GM12864 (cell line): ENCODE measurements at regions not wholly inside any gene's neighbourhood (a gene's known extent, or its start where the extent isn't known, plus 50 kb on each side); places are given as distances from the start of the nearest gene placed in this dataset.
"Not testable (repeated sequence)": the region's sequence is repeated elsewhere in the genome, so short reads cannot be mapped to it uniquely, and the experiment has no call there.

Experiments
- DNase-seq: peaks from one replicate; pipeline ENCODE4 v3.0.0-alpha.2; 2011; ENCODE audit warnings: low read depth
- H3K4me3 ChIP-seq: 2 replicates; pipeline ENCODE4 v1.5.1; 2011; ENCODE audit warnings: mild to moderate bottlenecking, low read depth, low read length, control low read depth
- TF ChIP-seq, protein P1 (sequence below): IDR thresholded peaks from 2 replicates; pipeline ENCODE4 v1.5.1; 2011; ENCODE audit warnings: low read depth, mild to moderate bottlenecking, moderate library complexity, low read length, control low read depth, inconsistent platforms; ENCODE audit errors: missing control alignments

DNA sequence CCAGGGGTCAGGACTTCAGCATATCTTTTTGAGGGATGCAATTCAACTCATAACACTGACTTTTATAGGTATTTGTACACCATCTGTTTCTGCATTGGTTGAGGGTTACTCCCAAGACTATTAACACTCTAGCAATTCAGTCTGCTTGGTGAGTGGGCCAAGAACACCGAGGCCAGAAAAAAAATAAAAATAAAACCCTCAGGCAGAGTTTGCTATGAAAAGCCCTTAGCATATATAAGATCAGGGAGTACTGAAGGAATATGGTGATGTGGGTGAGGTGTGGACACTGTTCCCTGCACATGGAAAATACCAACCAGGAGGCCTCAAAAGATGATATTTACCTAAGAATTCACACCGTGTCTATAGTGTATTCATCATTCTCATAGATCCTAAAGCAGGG, 383.2 kb upstream of the UBE2E3 start:
- no peak overlapping the region for H3K4me3 ChIP-seq
- DNase-seq: no peak
- TF ChIP-seq, protein P1, sequence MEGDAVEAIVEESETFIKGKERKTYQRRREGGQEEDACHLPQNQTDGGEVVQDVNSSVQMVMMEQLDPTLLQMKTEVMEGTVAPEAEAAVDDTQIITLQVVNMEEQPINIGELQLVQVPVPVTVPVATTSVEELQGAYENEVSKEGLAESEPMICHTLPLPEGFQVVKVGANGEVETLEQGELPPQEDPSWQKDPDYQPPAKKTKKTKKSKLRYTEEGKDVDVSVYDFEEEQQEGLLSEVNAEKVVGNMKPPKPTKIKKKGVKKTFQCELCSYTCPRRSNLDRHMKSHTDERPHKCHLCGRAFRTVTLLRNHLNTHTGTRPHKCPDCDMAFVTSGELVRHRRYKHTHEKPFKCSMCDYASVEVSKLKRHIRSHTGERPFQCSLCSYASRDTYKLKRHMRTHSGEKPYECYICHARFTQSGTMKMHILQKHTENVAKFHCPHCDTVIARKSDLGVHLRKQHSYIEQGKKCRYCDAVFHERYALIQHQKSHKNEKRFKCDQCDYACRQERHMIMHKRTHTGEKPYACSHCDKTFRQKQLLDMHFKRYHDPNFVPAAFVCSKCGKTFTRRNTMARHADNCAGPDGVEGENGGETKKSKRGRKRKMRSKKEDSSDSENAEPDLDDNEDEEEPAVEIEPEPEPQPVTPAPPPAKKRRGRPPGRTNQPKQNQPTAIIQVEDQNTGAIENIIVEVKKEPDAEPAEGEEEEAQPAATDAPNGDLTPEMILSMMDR: no peak

DNA sequence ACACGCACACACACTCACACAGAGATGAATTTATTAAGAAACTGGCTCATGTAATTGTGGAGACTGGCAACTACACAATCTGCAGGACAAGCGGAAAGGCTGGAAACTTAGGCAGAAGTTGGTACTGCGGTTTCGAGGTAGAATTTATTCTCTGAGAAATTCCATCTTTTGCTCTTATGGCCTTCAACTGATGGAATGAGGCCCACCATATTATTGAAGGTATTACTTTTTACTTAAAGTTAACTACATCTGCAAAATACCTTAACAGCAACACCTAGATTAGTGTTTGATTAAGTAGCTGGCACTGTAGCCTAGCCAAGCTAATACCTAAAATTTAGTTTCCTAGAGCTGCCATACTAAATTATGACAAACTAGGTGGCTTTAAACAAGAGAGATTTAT, 384.0 kb upstream of the UBE2E3 start:
- H3K4me3 ChIP-seq: no peak overlapping the region
- no peak for DNase-seq
- TF ChIP-seq, protein P1: no peak

DNA sequence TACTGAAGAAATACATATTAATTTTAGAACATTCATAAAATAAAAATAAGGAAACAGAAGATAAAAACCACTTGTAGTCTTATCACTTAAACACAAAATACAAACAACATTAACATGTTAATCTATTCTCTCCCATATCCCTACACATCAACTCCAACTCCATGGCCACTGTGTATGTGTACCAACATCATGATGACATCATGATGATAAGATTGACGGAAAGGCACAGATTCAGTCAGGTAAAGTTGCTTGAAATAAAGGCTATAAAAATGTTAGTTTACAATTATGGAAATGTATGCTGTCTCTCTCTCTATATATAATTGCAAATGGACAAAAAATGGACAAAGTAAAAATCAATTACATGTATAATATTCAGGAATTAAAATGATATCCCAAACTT, 388.5 kb upstream of the UBE2E3 start:
- H3K4me3 ChIP-seq: no peak overlapping the region
- TF ChIP-seq, protein P1: no peak

DNA sequence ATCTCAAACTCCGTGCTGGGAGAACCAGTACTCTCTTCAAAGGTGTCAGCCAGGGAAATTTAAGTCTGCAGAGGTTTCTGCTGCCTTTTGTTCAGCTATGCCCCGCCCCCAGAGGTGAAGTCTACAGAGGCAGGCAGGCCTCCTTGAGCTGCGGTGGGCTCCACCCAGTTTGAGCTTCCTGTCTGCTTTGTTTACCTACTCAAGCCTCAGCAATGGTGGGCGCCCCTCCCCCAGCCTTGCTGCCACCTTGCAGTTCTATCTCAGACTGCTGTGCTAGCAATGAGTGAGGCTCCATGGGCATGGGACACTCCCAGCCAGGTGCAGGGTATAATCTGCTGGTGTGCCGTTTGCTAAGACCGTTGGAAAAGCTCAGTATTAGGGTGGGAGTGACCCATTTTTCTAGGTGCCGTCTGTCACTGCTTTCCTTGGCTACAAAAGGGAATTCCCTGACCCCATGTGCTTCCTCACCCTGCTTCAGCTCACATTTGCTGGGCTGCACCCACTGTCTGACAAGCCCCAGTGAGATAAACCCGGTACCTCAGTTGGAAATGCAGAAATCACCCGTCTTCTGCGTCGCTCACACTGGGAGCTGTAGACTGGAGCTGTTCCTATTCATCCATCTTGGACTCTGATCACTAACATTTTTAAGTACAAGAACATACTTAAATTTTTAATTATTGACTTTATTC, 389.2 kb upstream of the UBE2E3 start:
- not testable (repeated sequence) for H3K4me3 ChIP-seq, DNase-seq

More for the DNA sequence above, 388.5 kb upstream of the UBE2E3 start:
- DNase-seq: no peak

DNA sequence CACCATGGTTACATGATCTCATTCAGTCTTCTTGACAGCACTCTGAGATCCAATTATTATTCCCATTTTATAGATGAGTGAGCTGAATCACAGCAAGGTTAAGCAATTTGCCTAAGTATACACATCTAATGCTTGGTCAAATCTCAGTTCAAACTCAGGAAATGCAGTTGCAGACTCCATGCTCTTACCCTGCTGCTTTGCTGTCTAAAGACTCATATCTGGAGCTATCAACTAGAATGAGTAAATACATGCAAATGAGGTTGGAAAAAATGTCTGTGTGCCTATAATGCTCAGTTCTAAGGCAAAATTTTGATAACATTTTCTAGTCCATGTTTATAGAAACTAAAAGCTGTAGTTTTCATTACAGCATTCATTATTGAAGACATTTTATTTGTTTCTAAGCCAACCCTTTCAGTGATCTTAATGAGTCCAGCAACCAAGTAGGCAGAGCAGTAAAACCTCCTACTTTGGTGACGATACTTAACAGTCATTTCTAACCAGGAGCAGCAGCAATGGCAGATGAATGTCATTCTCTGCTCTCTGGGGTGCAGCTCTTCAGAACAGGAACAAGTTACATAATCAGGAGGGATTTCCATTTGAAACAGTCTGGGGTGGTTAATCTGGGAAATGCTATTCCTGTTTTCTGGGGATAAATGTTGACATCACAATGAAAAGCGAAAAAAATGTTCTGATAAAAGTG, 396.8 kb upstream of the UBE2E3 start:
- TF ChIP-seq, protein P1: no peak
- DNase-seq: no peak
- H3K4me3 ChIP-seq: no peak overlapping the region

DNA sequence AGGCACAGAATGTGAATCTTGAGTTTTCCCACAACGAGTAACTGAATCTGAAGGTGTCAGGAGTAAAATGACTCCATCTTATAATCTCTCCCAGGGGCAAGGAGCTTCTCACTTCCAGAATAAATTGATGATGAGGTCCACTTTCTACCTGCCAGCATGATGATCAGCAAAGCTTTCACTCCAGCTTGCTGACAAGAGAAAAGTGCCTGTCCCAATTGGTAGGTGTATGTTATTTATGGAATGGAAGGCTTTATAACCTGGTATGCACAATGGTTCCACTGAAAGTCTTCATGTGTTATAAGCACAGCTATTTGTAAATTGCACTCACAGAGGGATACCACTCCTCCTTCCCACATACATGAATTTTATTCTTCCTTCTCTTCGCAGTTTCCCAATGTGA, 401.0 kb upstream of the UBE2E3 start:
- H3K4me3 ChIP-seq: no peak overlapping the region
- TF ChIP-seq, protein P1: no peak
- DNase-seq: no peak

DNA sequence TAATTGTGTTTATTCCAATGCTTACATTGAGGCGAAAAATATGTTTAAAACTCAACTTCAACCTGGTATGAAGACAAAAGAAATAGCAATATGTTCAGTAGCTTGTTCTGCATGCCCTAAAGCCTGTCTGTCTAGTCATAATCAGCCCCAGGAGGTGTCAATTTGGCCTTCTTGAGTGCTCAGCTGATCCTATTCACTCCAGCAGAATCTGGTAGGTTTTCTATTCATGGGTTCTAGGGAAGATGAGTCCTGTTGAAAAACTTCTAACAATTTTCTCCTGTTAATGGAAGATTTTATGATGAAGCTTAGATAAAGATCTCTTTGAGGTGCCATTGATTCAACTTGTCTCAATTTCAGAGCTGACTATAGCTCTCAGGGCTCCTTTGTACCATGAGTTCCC, 402.0 kb upstream of the UBE2E3 start:
- no peak overlapping the region for H3K4me3 ChIP-seq
- no peak for DNase-seq
- TF ChIP-seq, protein P1: no peak
